Kidney epithelial cell (primary cell): ENCODE measurements at regions not wholly inside any gene's neighbourhood (a gene's known extent, or its start where the extent isn't known, plus 50 kb on each side); places are given as distances from the start of the nearest gene placed in this dataset.

Experiments used
- DNase-seq: peaks from one replicate; pipeline ENCODE4 v3.0.0-alpha.2; 2010; ENCODE audit warnings: low read depth
- H3K27me3 ChIP-seq: 2 replicates; pipeline ENCODE4 v1.6.0; 2011; ENCODE audit warnings: low read length; ENCODE audit not compliant: control insufficient read depth, insufficient read depth
- H3K36me3 ChIP-seq: 2 replicates; pipeline ENCODE4 v1.5.1; 2011; ENCODE audit warnings: low read length; ENCODE audit not compliant: control insufficient read depth, insufficient read depth
- H3K4me3 ChIP-seq: 2 replicates; pipeline ENCODE4 v1.5.1; 2011; ENCODE audit warnings: low read depth, mild to moderate bottlenecking, control low read depth, low read length
- TF ChIP-seq, protein P1 (sequence below): IDR thresholded peaks from 2 replicates; pipeline ENCODE4 v1.5.1; 2011; ENCODE audit warnings: mild to moderate bottlenecking, moderate library complexity, low read length, control low read depth, inconsistent platforms; ENCODE audit not compliant: insufficient read depth, poor library complexity, severe bottlenecking

DNA sequence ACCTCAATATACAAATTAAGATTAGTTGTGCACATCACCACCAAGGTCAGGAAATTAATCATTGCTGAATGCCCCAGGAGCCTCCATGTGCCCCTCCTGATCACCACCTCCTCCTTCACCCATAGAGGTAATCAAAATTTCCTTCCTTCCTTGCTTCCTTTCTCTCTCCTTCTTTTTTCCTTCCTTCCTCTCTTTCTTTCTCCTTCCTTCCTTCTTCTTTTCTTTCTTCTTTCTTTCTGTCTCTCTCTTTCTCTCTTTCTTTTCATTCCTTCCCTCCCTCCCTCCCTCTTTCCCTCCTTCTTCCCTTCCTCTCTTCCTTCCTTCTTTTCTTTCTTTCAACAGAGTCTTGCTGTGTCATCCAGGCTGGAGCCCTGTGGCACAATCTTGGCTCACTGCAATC lies 67.9 kb upstream of the FTH1 start:
- no peaks in the 10 kb centered on the region for H3K36me3 ChIP-seq
- no peak for DNase-seq
- H3K27me3 ChIP-seq, result no peaks in the 10 kb centered on the region
- TF ChIP-seq, protein P1, sequence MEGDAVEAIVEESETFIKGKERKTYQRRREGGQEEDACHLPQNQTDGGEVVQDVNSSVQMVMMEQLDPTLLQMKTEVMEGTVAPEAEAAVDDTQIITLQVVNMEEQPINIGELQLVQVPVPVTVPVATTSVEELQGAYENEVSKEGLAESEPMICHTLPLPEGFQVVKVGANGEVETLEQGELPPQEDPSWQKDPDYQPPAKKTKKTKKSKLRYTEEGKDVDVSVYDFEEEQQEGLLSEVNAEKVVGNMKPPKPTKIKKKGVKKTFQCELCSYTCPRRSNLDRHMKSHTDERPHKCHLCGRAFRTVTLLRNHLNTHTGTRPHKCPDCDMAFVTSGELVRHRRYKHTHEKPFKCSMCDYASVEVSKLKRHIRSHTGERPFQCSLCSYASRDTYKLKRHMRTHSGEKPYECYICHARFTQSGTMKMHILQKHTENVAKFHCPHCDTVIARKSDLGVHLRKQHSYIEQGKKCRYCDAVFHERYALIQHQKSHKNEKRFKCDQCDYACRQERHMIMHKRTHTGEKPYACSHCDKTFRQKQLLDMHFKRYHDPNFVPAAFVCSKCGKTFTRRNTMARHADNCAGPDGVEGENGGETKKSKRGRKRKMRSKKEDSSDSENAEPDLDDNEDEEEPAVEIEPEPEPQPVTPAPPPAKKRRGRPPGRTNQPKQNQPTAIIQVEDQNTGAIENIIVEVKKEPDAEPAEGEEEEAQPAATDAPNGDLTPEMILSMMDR, result no peak
- no peak overlapping the region for H3K4me3 ChIP-seq

DNA sequence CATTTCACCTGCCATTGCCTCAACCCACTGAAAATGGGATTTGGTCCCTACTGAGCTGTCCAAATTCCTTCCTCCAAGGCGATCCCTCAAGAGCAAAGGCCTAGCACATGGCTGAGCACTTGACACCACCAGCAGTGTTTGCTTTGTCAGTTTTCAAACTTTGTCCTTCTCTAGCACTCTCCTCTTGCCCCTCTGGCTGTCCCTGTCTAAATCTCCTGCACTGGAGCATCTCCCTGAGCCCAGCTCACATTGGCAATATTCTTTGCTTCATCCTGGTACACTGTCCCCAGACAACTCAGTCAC lies 66.6 kb upstream of the FTH1 start:
- no peak for DNase-seq
- no peaks in the 10 kb centered on the region for H3K36me3 ChIP-seq
- TF ChIP-seq, protein P1, result no peak
- no peaks in the 10 kb centered on the region for H3K27me3 ChIP-seq
- H3K4me3 ChIP-seq, result no peak overlapping the region

DNA sequence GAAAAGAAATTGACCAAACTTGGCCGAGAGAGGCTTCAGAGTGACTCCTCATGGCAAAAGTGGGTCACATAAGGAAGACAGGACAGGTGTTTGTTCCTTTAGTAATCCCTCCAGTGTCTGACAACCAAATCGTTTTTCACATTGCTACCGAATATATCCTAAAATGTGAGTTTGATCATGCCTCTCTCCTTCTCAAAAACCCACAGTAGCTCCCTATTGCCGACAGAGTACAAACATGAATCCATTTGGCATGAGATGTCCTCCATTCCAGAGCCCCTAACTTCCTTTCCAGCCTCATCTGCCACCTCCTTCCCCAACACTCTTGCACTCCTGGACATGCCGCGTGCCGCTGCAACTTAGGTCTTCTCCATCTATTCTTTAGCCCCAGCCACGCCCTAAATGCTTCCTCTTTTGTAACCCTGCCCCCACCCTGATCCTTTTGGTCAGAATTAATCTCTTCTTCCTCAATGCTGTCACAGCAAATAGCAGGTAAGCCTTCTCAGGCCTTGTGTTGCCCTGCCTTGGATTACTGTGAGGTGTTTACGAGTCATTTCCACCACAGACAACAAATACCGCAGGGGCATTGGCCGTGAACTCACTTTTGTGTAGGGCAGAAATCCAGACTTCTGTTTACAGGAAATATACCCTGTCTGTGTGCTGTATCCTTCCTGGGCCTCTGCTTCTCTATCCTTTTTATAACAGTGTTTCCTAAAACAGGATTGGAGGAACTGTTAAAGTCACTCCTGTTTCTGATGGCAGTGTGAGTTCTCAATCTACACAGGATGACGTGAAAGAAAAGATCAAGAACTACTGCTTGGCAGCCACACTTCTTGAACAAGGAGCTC lies 66.0 kb upstream of the FTH1 start:
- no peak for DNase-seq
- no peak overlapping the region for H3K4me3 ChIP-seq
- H3K27me3 ChIP-seq, result no peaks in the 10 kb centered on the region
- TF ChIP-seq, protein P1, result no peak
- H3K36me3 ChIP-seq, result no peaks in the 10 kb centered on the region

DNA sequence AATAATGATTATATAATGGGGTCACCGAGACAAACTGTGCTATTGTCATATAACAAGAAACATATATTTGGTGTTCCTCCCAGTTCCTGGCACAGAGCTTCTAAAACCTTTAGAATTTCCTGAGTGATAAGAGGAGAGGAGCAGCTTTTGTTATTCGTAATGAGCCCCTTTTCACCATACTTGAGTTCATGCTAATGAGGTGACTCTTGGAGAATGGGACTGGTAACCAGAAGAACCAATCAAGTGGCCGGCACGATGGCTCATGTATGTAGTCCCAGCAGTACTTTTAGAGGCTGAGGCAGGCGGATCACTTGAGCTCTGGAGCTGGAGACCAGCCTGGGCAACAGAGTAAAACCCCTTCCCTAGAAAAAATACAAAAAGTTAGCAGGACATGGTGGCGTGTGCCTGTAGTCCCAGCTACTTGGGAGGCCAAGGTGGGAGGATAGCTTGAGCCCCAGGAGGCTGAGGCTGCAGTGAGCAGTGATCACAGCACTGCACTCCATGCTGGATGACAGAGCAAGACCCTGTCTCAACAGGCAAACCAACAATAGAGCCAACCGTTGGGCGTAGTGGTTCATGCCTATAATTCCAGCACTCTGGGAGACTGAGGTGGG lies 62.7 kb upstream of the FTH1 start:
- TF ChIP-seq, protein P1, result no peak
- no peak overlapping the region for H3K4me3 ChIP-seq
- H3K36me3 ChIP-seq, result no peaks in the 10 kb centered on the region
- no peak for DNase-seq
- no peaks in the 10 kb centered on the region for H3K27me3 ChIP-seq

DNA sequence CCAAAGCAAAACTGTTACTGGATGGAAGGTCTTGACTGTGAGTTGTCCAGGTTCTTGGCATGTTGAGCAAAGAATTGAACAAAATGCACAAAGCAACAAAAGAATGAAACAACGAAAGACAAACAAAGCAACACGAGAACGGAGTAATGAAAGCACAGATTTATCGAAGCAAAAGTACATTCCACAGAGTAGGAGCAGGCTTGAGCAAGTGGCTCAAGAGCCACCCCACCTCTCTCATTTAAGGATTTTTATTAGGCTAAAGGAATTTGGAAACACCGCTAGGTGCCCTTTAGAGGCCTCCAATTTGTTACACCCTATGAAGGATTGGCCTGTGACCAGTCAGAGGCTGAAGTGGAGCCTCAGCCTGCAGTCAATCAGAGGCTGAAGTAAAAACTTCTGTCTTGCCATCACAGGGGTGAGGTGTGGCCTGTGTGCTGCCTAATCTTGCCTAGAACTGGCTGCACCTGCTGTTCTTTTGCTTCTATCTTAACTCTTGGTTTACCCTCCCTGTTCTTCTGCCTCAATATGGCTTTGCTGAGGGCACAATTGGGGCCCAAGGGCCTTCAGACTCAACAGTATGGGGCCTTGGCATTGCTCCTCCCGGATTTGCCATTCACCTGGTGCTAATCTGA lies 59.4 kb upstream of the FTH1 start:
- H3K27me3 ChIP-seq, result no peaks in the 10 kb centered on the region
- no peaks in the 10 kb centered on the region for H3K36me3 ChIP-seq
- TF ChIP-seq, protein P1, result no peak
- DNase-seq, result no peak
- H3K4me3 ChIP-seq, result no peak overlapping the region
